ENCODE measurements at regions not wholly inside any gene's neighbourhood (a gene's known extent, or its start where the extent isn't known, plus 50 kb on each side); places are given as distances from the start of the nearest gene placed in this dataset.

DNA sequence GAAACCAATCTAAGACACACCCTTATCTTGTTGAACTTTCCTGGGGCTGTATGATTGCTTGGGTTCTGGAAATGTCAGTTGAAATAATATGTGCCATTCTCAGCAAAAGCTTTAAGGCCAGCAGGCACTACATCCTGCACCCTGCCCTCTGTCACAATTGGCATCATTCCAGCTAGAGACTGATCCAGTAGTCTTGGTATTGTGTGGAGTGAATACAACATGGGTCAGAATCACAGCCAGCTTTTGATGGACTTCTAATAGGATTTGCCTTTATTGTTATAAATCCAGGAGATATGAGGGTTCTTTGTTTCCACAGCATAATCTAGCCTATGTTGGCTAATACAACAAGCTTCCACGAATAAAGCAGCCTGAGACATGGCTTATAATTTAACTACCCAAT is 617.0 kb upstream of the CDH2 start:
- no peak for TF ChIP-seq BCL3 (IDR thresholded peaks at IDR 0.05)
- no peak for TF ChIP-seq RAD21 (conservative IDR thresholded peaks at IDR 0.05 in 1 of 2, IDR thresholded peaks at IDR 0.05 in 1 of 2)
- TF ChIP-seq, protein P1, sequence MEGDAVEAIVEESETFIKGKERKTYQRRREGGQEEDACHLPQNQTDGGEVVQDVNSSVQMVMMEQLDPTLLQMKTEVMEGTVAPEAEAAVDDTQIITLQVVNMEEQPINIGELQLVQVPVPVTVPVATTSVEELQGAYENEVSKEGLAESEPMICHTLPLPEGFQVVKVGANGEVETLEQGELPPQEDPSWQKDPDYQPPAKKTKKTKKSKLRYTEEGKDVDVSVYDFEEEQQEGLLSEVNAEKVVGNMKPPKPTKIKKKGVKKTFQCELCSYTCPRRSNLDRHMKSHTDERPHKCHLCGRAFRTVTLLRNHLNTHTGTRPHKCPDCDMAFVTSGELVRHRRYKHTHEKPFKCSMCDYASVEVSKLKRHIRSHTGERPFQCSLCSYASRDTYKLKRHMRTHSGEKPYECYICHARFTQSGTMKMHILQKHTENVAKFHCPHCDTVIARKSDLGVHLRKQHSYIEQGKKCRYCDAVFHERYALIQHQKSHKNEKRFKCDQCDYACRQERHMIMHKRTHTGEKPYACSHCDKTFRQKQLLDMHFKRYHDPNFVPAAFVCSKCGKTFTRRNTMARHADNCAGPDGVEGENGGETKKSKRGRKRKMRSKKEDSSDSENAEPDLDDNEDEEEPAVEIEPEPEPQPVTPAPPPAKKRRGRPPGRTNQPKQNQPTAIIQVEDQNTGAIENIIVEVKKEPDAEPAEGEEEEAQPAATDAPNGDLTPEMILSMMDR (IDR thresholded peaks at IDR 0.05): no peak
